DND-41 (cell line): ENCODE measurements at regions not wholly inside any gene's neighbourhood (a gene's known extent, or its start where the extent isn't known, plus 50 kb on each side); places are given as distances from the start of the nearest gene placed in this dataset.

ENCODE experiments used
- ATAC-seq: fragments of 200-7000 bp; cut with Tn5 transposase; 3 replicates; pipeline ENCODE4 v1.9.1; 2021; ENCODE audit warnings: low read depth; ENCODE audit not compliant: insufficient read depth
- DNase-seq: peaks from one replicate; pipeline ENCODE4 v3.0.0-alpha.2; 2020
- H2AFZ ChIP-seq: 2 replicates; pipeline ENCODE4 v1.6.0; 2012; ENCODE audit warnings: low read depth, low read length
- H3K27ac ChIP-seq: 2 replicates; pipeline ENCODE4 v1.5.1; 2012; ENCODE audit warnings: low read length, inconsistent platforms
- H3K27me3 ChIP-seq: fragments of 200-600 bp; sonication (generic); 2 replicates; pipeline ENCODE4 v1.6.0; 2012; ENCODE audit warnings: low read length, mild to moderate bottlenecking, inconsistent platforms; ENCODE audit not compliant: insufficient read depth, poor library complexity
- H3K36me3 ChIP-seq: 2 replicates; pipeline ENCODE4 v1.5.1; 2012; ENCODE audit warnings: low read length, inconsistent platforms; ENCODE audit not compliant: insufficient read depth
- H3K4me1 ChIP-seq: 2 replicates; pipeline ENCODE4 v1.5.1; 2012; ENCODE audit warnings: mild to moderate bottlenecking, low read length; ENCODE audit not compliant: insufficient read depth
- H3K4me2 ChIP-seq: 2 replicates; pipeline ENCODE4 v1.6.0; 2012; ENCODE audit warnings: mild to moderate bottlenecking, moderate library complexity, low read length, inconsistent platforms; ENCODE audit not compliant: insufficient read depth
- H3K4me3 ChIP-seq, 2 experiments: fragments of 200-600 bp in 1 of 2; shearing (Covaris generic) in 1 of 2; 2 replicates each; pipeline ENCODE4 v1.5.1; 2012 to 2016; ENCODE audit warnings: inconsistent platforms in 2 of 2, low read length in 2 of 2, mild to moderate bottlenecking in 2 of 2, low read depth in 1 of 2, moderate library complexity in 1 of 2
- H3K79me2 ChIP-seq: 2 replicates; pipeline ENCODE4 v1.6.0; 2012; ENCODE audit warnings: low read length, inconsistent platforms; ENCODE audit not compliant: insufficient read depth
- H3K9ac ChIP-seq: 2 replicates; pipeline ENCODE4 v1.6.0; 2012; ENCODE audit warnings: low read depth, mild to moderate bottlenecking, inconsistent platforms, low read length, moderate library complexity
- H3K9me3 ChIP-seq: 2 replicates; pipeline ENCODE4 v1.5.1; 2012; ENCODE audit warnings: low read length, moderate library complexity, mild to moderate bottlenecking, inconsistent platforms; ENCODE audit not compliant: insufficient read depth, severe bottlenecking
- H4K20me1 ChIP-seq: 2 replicates; pipeline ENCODE4 v1.6.0; 2012; ENCODE audit warnings: low read length; ENCODE audit not compliant: insufficient read depth
- CTCF ChIP-seq: IDR thresholded peaks from 2 replicates; pipeline ENCODE4 v1.5.1; 2012; ENCODE audit warnings: borderline replicate concordance, low read length, moderate library complexity, mild to moderate bottlenecking; ENCODE audit not compliant: poor library complexity, severe bottlenecking; ENCODE audit errors: extremely low read depth
- EZH2 ChIP-seq: IDR thresholded peaks from 3 replicates; pipeline ENCODE4 v1.6.1; 2012; ENCODE audit warnings: borderline replicate concordance, low read depth, mild to moderate bottlenecking, moderate library complexity, low read length, inconsistent platforms; ENCODE audit not compliant: severe bottlenecking

DNA sequence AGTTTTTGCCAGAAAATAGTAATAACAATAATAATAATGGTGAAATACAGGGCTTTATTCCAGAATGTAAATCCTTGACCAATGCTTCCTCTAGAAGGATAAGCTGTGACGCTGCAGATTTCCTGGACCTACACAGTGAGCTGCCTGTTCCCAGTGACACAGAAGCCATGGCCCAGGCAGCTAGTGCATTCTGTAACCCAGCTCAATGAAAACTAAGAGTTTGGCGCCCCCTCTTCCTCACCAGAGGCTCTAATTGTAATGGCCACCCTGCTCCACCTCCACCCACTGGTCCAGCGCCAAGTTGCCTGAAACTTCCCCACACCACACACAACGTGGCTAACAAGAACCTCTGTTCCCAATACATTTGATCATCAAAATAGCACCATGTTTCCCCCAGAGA, 248.1 kb downstream of the CETN3 start:
- H3K9ac ChIP-seq, result no peak overlapping the region
- TF ChIP-seq EZH2 (no peak), CTCF (no peak)
- H3K4me3 ChIP-seq, result no peak overlapping the region
- no peak for DNase-seq
- H3K79me2 ChIP-seq, result no peaks in the 10 kb centered on the region
- H2AFZ ChIP-seq, result no peak overlapping the region
- H3K27me3 ChIP-seq, result no peaks in the 10 kb centered on the region
- no peaks in the 10 kb centered on the region for H3K9me3 ChIP-seq
- H3K4me1 ChIP-seq, result no peaks in the 10 kb centered on the region
- no peak overlapping the region for H3K27ac ChIP-seq
- no peaks in the 10 kb centered on the region for H4K20me1 ChIP-seq
- H3K4me2 ChIP-seq, result no peak overlapping the region
- no peak for ATAC-seq
- no peaks in the 10 kb centered on the region for H3K36me3 ChIP-seq

GRCh38 chr5:90158131-90158530, 251.4 kb downstream of the CETN3 start:
- H3K79me2 ChIP-seq, result no peaks in the 10 kb centered on the region
- no peaks in the 10 kb centered on the region for H3K36me3 ChIP-seq
- no peak overlapping the region for H3K4me3 ChIP-seq
- no peak overlapping the region for H3K9ac ChIP-seq
- TF ChIP-seq CTCF (no peak), EZH2 (no peak)
- no peaks in the 10 kb centered on the region for H3K9me3 ChIP-seq
- ATAC-seq, result no peak
- no peaks in the 10 kb centered on the region for H4K20me1 ChIP-seq
- no peaks in the 10 kb centered on the region for H3K27me3 ChIP-seq
- H3K4me1 ChIP-seq, result no peaks in the 10 kb centered on the region
- no peak overlapping the region for H3K27ac ChIP-seq
- H2AFZ ChIP-seq, result no peak overlapping the region
- no peak for DNase-seq
- H3K4me2 ChIP-seq, result no peak overlapping the region

DNA sequence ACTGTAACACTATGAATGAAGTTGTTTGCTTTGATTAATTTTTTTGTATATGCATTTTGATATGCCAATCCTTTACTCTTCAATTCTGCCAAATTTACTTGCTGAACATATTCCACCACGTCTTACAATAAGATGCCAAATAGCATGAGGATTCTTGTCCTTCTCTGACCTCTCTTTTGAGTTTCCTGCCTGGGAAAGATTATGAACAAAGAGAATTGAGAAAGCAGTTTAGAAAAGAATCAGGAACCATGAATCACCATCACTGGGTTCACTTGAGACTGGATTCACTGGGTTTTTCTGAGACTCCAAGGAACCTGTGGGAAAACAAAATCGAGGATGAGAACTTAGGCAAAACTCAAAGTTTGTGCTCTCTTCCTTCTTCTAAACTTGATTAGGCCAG, 256.5 kb downstream of the CETN3 start:
- Histone ChIP-seq H3K4me2 (no peak overlapping the region), H4K20me1 (no peaks in the 10 kb centered on the region), H3K9me3 (no peaks in the 10 kb centered on the region), H3K9ac (no peak overlapping the region), H3K27me3 (no peaks in the 10 kb centered on the region), H3K79me2 (no peaks in the 10 kb centered on the region), H2AFZ (no peak overlapping the region), H3K4me3 (no peak overlapping the region), H3K4me1 (no peaks in the 10 kb centered on the region), H3K36me3 (no peaks in the 10 kb centered on the region), H3K27ac (no peak overlapping the region)
- TF ChIP-seq CTCF (no peak), EZH2 (no peak)
- DNase-seq (no peak), ATAC-seq (no peak)
